Liver (tissue), 8 donors: ENCODE measurements at regions not wholly inside any gene's neighbourhood (a gene's known extent, or its start where the extent isn't known, plus 50 kb on each side); places are given as distances from the start of the nearest gene placed in this dataset.

ENCODE experiments used
- DNase-seq: peaks from one replicate; pipeline ENCODE4 v3.0.0-alpha.2; 2017; ENCODE audit warnings: low spot score
- H3K27ac ChIP-seq, 2 donors: one replicate each; pipeline ENCODE4 v1.7.0; 2013; ENCODE audit warnings: inconsistent platforms in 2 of 2, low read length in 2 of 2, control low read depth in 1 of 2, low read depth in 1 of 2, mild to moderate bottlenecking in 1 of 2
- H3K27me3 ChIP-seq, 4 donors: one replicate each; pipeline versions ENCODE4 v1.6.1 to v1.7.0; 2013; ENCODE audit warnings: low read length in 3 of 4, inconsistent platforms in 1 of 4, mild to moderate bottlenecking in 1 of 4, moderate library complexity in 1 of 4; ENCODE audit not compliant: control insufficient read depth in 4 of 4, insufficient read depth in 4 of 4
- H3K36me3 ChIP-seq, 4 donors: one replicate each; pipeline versions ENCODE4 v1.6.1 to v1.7.0; 2013; ENCODE audit warnings: low read length in 3 of 4, mild to moderate bottlenecking in 3 of 4, low read depth in 1 of 4, moderate library complexity in 1 of 4; ENCODE audit not compliant: control insufficient read depth in 4 of 4, insufficient read depth in 3 of 4
- H3K4me1 ChIP-seq, 4 donors: one replicate each; pipeline versions ENCODE4 v1.6.1 to v1.7.0; 2013; ENCODE audit warnings: low read length in 3 of 4, mild to moderate bottlenecking in 3 of 4, moderate library complexity in 1 of 4; ENCODE audit not compliant: control insufficient read depth in 4 of 4, insufficient read depth in 4 of 4
- H3K4me3 ChIP-seq, 3 donors: one replicate each; pipeline versions ENCODE4 v1.6.1 to v1.7.0; 2013; ENCODE audit warnings: low read length in 3 of 3, control low read depth in 1 of 3, low read depth in 1 of 3, mild to moderate bottlenecking in 1 of 3
- H3K9ac ChIP-seq, 2 donors: one replicate each; pipeline ENCODE4 v1.7.0; 2013; ENCODE audit warnings: low read length in 2 of 2, mild to moderate bottlenecking in 2 of 2, moderate library complexity in 2 of 2, control low read depth in 1 of 2, low read depth in 1 of 2
- H3K9me3 ChIP-seq, 4 donors: one replicate each; pipeline versions ENCODE4 v1.6.1 to v1.7.0; 2013; ENCODE audit warnings: low read length in 3 of 4; ENCODE audit not compliant: control insufficient read depth in 4 of 4
- ATF3 ChIP-seq: IDR thresholded peaks from 2 replicates; pipeline ENCODE4 v1.6.1; 2016; ENCODE audit warnings: antibody characterized with exemption
- CTCF ChIP-seq: fragments of 150-350 bp; IDR thresholded peaks from 2 replicates; pipeline ENCODE4 v1.5.1; 2017; ENCODE audit warnings: improper control_type of control experiment, low read depth, low read length; ENCODE audit not compliant: missing input control
- EGR1 ChIP-seq, 2 donors: IDR thresholded peaks; 2 replicates each; pipeline ENCODE4 v1.6.1; 2016 to 2018; ENCODE audit warnings: antibody characterized with exemption in 2 of 2, low read depth in 2 of 2
- FOXA2 ChIP-seq: IDR thresholded peaks from 2 replicates; pipeline ENCODE4 v1.6.1; 2016; ENCODE audit warnings: antibody characterized with exemption
- HNF4A ChIP-seq, 2 donors: conservative IDR thresholded peaks; 2 replicates each; pipeline ENCODE4 v1.6.1; 2016; ENCODE audit warnings: antibody characterized with exemption in 2 of 2, mild to moderate bottlenecking in 2 of 2
- JUND ChIP-seq, 2 donors: IDR thresholded peaks; 2 replicates each; pipeline ENCODE4 v1.6.1; 2016; ENCODE audit warnings: antibody characterized with exemption in 2 of 2
- MAX ChIP-seq: IDR thresholded peaks from 2 replicates; pipeline ENCODE4 v1.6.1; 2016; ENCODE audit warnings: antibody characterized with exemption
- NR2F2 ChIP-seq: IDR thresholded peaks from 2 replicates; pipeline ENCODE4 v1.6.1; 2016; ENCODE audit warnings: antibody characterized with exemption
- RXRA ChIP-seq, 2 donors: IDR thresholded peaks; 2 replicates each; pipeline ENCODE4 v1.6.1; 2017 to 2018; ENCODE audit warnings: antibody characterized with exemption in 2 of 2, mild to moderate bottlenecking in 1 of 2
- SP1 ChIP-seq: IDR thresholded peaks from 2 replicates; pipeline ENCODE4 v1.6.1; 2018; ENCODE audit warnings: antibody characterized with exemption, mild to moderate bottlenecking
- TAF1 ChIP-seq: conservative IDR thresholded peaks from 2 replicates; pipeline ENCODE4 v1.6.1; 2016; ENCODE audit warnings: antibody characterized with exemption, mild to moderate bottlenecking
- YY1 ChIP-seq: IDR thresholded peaks from 2 replicates; pipeline ENCODE4 v1.6.1; 2016; ENCODE audit warnings: antibody characterized with exemption, mild to moderate bottlenecking
- WGBS: extraction: QIAGEN DNeasy Blood & Tissue Kit; methylation state at CpG from one replicate; pipeline ENCODE4 v1.1.7; 2013; 5-methylcytosine and 5-hydroxymethylcytosine counted together
- donor health status: healthy.
- donor health status: healthy.
- donor health status: healthy.
- donor health status: healthy.
- donor health status: healthy.

- H3K9ac ChIP-seq: peak overlapping the region; percentile 8 to 48
- H3K27me3 ChIP-seq: no peaks in the 10 kb centered on the region
- no peaks in the 10 kb centered on the region for H3K9me3 ChIP-seq
- H3K4me3 ChIP-seq: peak overlapping the region; percentile 40 to 74 (median 56)
- no peaks in the 10 kb centered on the region for H3K36me3 ChIP-seq
- peaks cover 0 to 19% (median 6%) of the 10 kb centered on the region in 4 donors for H3K4me1 ChIP-seq
- TF ChIP-seq HNF4A (conservative IDR thresholded peaks at IDR 0.05): peak in 1 of 2 donors; percentile 26
- peak in 1 of 2 donors; percentile 47 for TF ChIP-seq RXRA (IDR thresholded peaks at IDR 0.05)
- TF ChIP-seq EGR1 (IDR thresholded peaks at IDR 0.05; ENCODE audit: low read depth in 2 of 2): no peak
- TF ChIP-seq SP1: peak; percentile 19
- peak overlapping the region; percentile 63 to 77 for H3K27ac ChIP-seq
- WGBS: 41% methylated on average over 32 of the region's 32 CpGs
- peak; percentile 61 for DNase-seq
Measured at GRCh38 chr12:30823156-30823699, 68.5 kb upstream of the CAPRIN2 start.

GRCh38 chr12:30822385-30823155, 67.8 kb upstream of the CAPRIN2 start:
- DNase-seq: peak; percentile 68
- Histone ChIP-seq H3K36me3 (no peaks in the 10 kb centered on the region), H3K9me3 (no peaks in the 10 kb centered on the region), H3K4me1 (peaks cover 0 to 19% (median 6%) of the 10 kb centered on the region in 4 donors), H3K4me3 (peak overlapping the region; percentile 40 to 74 (median 56)), H3K27me3 (no peaks in the 10 kb centered on the region), H3K9ac (peak overlapping the region; percentile 8 to 48), H3K27ac (peak overlapping the region; percentile 63 to 77)
- TF ChIP-seq FOXA2 (no peak), YY1 (peak; percentile 27), EGR1 (IDR thresholded peaks at IDR 0.05; ENCODE audit: low read depth in 2 of 2) (no peak), NR2F2 (peak; percentile 22)
- WGBS: 5% methylated on average over 50 of the region's 50 CpGs

- H3K9me3 ChIP-seq: no peaks in the 10 kb centered on the region
- no peaks in the 10 kb centered on the region for H3K27me3 ChIP-seq
- TF ChIP-seq FOXA2: no peak
- TF ChIP-seq EGR1 (IDR thresholded peaks at IDR 0.05; ENCODE audit: low read depth in 2 of 2): no peak
- TF ChIP-seq RXRA (IDR thresholded peaks at IDR 0.05): no peak
- TF ChIP-seq TAF1: no peak
- no peak for TF ChIP-seq ATF3
- no peak for TF ChIP-seq JUND (IDR thresholded peaks at IDR 0.05)
- TF ChIP-seq SP1: no peak
- TF ChIP-seq HNF4A (conservative IDR thresholded peaks at IDR 0.05): no peak
- no peak for TF ChIP-seq YY1
- TF ChIP-seq MAX: no peak
- no peak for TF ChIP-seq CTCF
- H3K27ac ChIP-seq: no peak overlapping the region
- no peak overlapping the region for H3K9ac ChIP-seq
- H3K4me1 ChIP-seq: peaks cover 0 to 19% (median 6%) of the 10 kb centered on the region in 4 donors
- WGBS: 56% methylated on average over 2 of the region's 2 CpGs
- no peak for DNase-seq
- H3K36me3 ChIP-seq: no peaks in the 10 kb centered on the region
- H3K4me3 ChIP-seq: no peak overlapping the region
Measured at GRCh38 chr12:30820406-30820946, 65.7 kb upstream of the CAPRIN2 start.
